ENCODE measurements at regions not wholly inside any gene's neighbourhood (a gene's known extent, or its start where the extent isn't known, plus 50 kb on each side); places are given as distances from the start of the nearest gene placed in this dataset.

- DNase-seq, result no peak
- 89 to 96% (median 94%) methylated on average over 10 of the region's 10 CpGs for WGBS, 5 donors
- TF ChIP-seq POLR2A (IDR thresholded peaks at IDR 0.05) (no peak), EP300 (IDR thresholded peaks at IDR 0.05) (no peak), POLR2AphosphoS5 (IDR thresholded peaks at IDR 0.05) (no peak), CTCF (IDR thresholded peaks at IDR 0.05) (no peak)
- Histone ChIP-seq H3K27me3 (no peaks in the 10 kb centered on the region), H3K27ac (no peak overlapping the region), H3K36me3 (peaks cover 0 to 11% (median 8%) of the 10 kb centered on the region in 4 donors), H3K4me1 (no peaks in the 10 kb centered on the region), H3K4me3 (no peak overlapping the region), H3K9me3 (peaks cover 0 to 8% (median 0%) of the 10 kb centered on the region in 4 donors)
- intact Hi-C loops (cut with DNase I; ENCODE audit: low total_unique reads), result no loop called here
Measured at GRCh38 chr7:139159900-139160675, 50.6 kb upstream of the ZC3HAV1 start.

GRCh38 chr7:139168479-139168878 is 59.0 kb upstream of the ZC3HAV1 start:
- Histone ChIP-seq H3K9me3 (no peaks in the 10 kb centered on the region), H3K27me3 (no peaks in the 10 kb centered on the region), H3K27ac (no peak overlapping the region), H3K4me1 (no peaks in the 10 kb centered on the region), H3K36me3 (peaks cover 0 to 10% (median 0%) of the 10 kb centered on the region in 4 donors), H3K4me3 (no peak overlapping the region)
- no peak for DNase-seq
- 76 to 88% (median 79%) methylated on average over 3 of the region's 3 CpGs for WGBS, 5 donors
- intact Hi-C loops (cut with DNase I; ENCODE audit: low total_unique reads), result no loop called here
- no peak for TF ChIP-seq CTCF (IDR thresholded peaks at IDR 0.05)
- no peak for TF ChIP-seq EP300 (IDR thresholded peaks at IDR 0.05)
- no peak for TF ChIP-seq POLR2AphosphoS5 (IDR thresholded peaks at IDR 0.05)
- TF ChIP-seq POLR2A (IDR thresholded peaks at IDR 0.05), result no peak

- Histone ChIP-seq H3K9me3 (no peaks in the 10 kb centered on the region), H3K36me3 (peaks cover 0 to 10% (median 0%) of the 10 kb centered on the region in 4 donors), H3K27me3 (no peaks in the 10 kb centered on the region), H3K4me3 (no peak overlapping the region), H3K4me1 (no peaks in the 10 kb centered on the region), H3K27ac (no peak overlapping the region)
- intact Hi-C loops (cut with DNase I; ENCODE audit: low total_unique reads), result no loop called here
- WGBS, 5 donors, result 96 to 100% (median 100%) methylated on average over 2 of the region's 2 CpGs
- DNase-seq, result no peak
- TF ChIP-seq EP300 (IDR thresholded peaks at IDR 0.05) (no peak), POLR2A (IDR thresholded peaks at IDR 0.05) (no peak), POLR2AphosphoS5 (IDR thresholded peaks at IDR 0.05) (no peak), CTCF (IDR thresholded peaks at IDR 0.05) (no peak)
Measured at GRCh38 chr7:139169816-139170215, 60.3 kb upstream of the ZC3HAV1 start.

GRCh38 chr7:139172775-139173174 is 58.3 kb upstream of the UBN2 start:
- peaks cover 0 to 10% (median 0%) of the 10 kb centered on the region in 4 donors for H3K36me3 ChIP-seq
- intact Hi-C loops (cut with DNase I; ENCODE audit: low total_unique reads), result no loop called here
- H3K27me3 ChIP-seq, result no peaks in the 10 kb centered on the region
- H3K4me3 ChIP-seq, result no peak overlapping the region
- no peak for TF ChIP-seq POLR2A (IDR thresholded peaks at IDR 0.05)
- TF ChIP-seq EP300 (IDR thresholded peaks at IDR 0.05), result no peak
- no peak for TF ChIP-seq CTCF (IDR thresholded peaks at IDR 0.05)
- no peak for TF ChIP-seq POLR2AphosphoS5 (IDR thresholded peaks at IDR 0.05)
- DNase-seq, result no peak
- WGBS, 5 donors, result 92 to 95% (median 94%) methylated on average over 7 of the region's 7 CpGs
- H3K4me1 ChIP-seq, result no peaks in the 10 kb centered on the region
- no peaks in the 10 kb centered on the region for H3K9me3 ChIP-seq
- H3K27ac ChIP-seq, result no peak overlapping the region

Measured in stomach (tissue), 8 donors.